Endothelial cell of umbilical vein (primary cell): ENCODE measurements at regions not wholly inside any gene's neighbourhood (a gene's known extent, or its start where the extent isn't known, plus 50 kb on each side); places are given as distances from the start of the nearest gene placed in this dataset.

Experiments
- BruUV-seq: library from RNA; stranded (reverse); fragments of 400-500 nt; replicated peaks from 2 replicates; lab custom pipeline; 2021; lab: Mats Ljungman, UMichigan
- CTCF ChIA-PET: fragments of 300-600, 350-600 bp; sonication (Branson Sonifier 250); formaldehyde crosslinking; loops from one replicate; lab custom pipeline; 2021; ENCODE audit warnings: antibody characterized with exemption, inconsistent platforms; lab: Charles Lee
- POLR2A ChIA-PET: fragments of 300-600, 350-600 bp; sonication (Branson Sonifier 250); formaldehyde crosslinking; loops from one replicate; lab custom pipeline; 2021; ENCODE audit warnings: antibody characterized with exemption, inconsistent platforms; lab: Charles Lee
- DNase-seq: peaks from one replicate; pipeline ENCODE4 v3.0.0-alpha.2; 2011; ENCODE audit warnings: low read depth, low spot score
- FAIRE-seq: peaks from 2 replicates; lab custom pipeline; 2011; peaks lifted over from hg19 to GRCh38; lab: Jason Lieb, UNC
- H2AFZ ChIP-seq: 2 replicates; pipeline ENCODE4 v1.6.0; 2012; ENCODE audit warnings: low read depth, low read length, control low read depth, inconsistent platforms
- H3K27ac ChIP-seq: 2 replicates; pipeline ENCODE4 v1.5.1; 2011; ENCODE audit warnings: low read depth, mild to moderate bottlenecking, control low read depth, low read length, moderate library complexity; ENCODE audit not compliant: insufficient read depth
- H3K27me3 ChIP-seq, 2 experiments: 2 replicates each; pipeline versions ENCODE4 v1.6.0 to v1.6.1; 2011; ENCODE audit warnings: low read length in 2 of 2, mixed read lengths in 1 of 2; ENCODE audit not compliant: control insufficient read depth in 2 of 2, insufficient read depth in 2 of 2
- H3K36me3 ChIP-seq, 2 experiments: 2 replicates in 1 of 2; 3 replicates in 1 of 2; pipeline ENCODE4 v1.5.1; 2011; ENCODE audit warnings: low read length in 2 of 2, mild to moderate bottlenecking in 1 of 2, moderate library complexity in 1 of 2; ENCODE audit not compliant: control insufficient read depth in 2 of 2, insufficient read depth in 2 of 2; ENCODE audit errors: extremely low read depth in 1 of 2
- H3K4me1 ChIP-seq: 3 replicates; pipeline ENCODE4 v1.5.1; 2011; ENCODE audit warnings: mild to moderate bottlenecking, low read length; ENCODE audit not compliant: control insufficient read depth, insufficient read depth; ENCODE audit errors: extremely low read depth
- H3K4me2 ChIP-seq: 2 replicates; pipeline ENCODE4 v1.6.1; 2011; ENCODE audit warnings: low read length, control low read depth, mixed read lengths; ENCODE audit not compliant: insufficient read depth
- H3K4me3 ChIP-seq, 3 experiments: fragments of 200-600 bp in 1 of 3; sonication (generic), shearing (Covaris generic) in 1 of 3; replicated peaks in 1 of 3; 2 replicates each; pipeline ENCODE4 v1.5.1; 2011 to 2016; ENCODE audit warnings: control low read depth in 3 of 3, low read length in 3 of 3, mild to moderate bottlenecking in 2 of 3, inconsistent platforms in 1 of 3, low read depth in 1 of 3, moderate library complexity in 1 of 3; ENCODE audit not compliant: insufficient read depth in 1 of 3
- H3K79me2 ChIP-seq: 2 replicates; pipeline ENCODE4 v1.6.0; 2012; ENCODE audit warnings: low read length, inconsistent platforms; ENCODE audit not compliant: control insufficient read depth, insufficient read depth
- H3K9ac ChIP-seq: replicated peaks from 2 replicates; pipeline ENCODE3; 2011; ENCODE audit warnings: low read length, control low read depth; ENCODE audit not compliant: insufficient read depth; ENCODE audit errors: extremely low read depth
- H3K9me1 ChIP-seq: replicated peaks from 3 replicates; pipeline ENCODE4 v1.6.0; 2011; ENCODE audit warnings: mild to moderate bottlenecking, low read length; ENCODE audit not compliant: control insufficient read depth, insufficient read depth; ENCODE audit errors: extremely low read depth
- H3K9me3 ChIP-seq: replicated peaks from 2 replicates; pipeline ENCODE4 v1.5.1; 2012; ENCODE audit warnings: low read length, inconsistent platforms; ENCODE audit not compliant: control insufficient read depth, insufficient read depth
- H4K20me1 ChIP-seq: replicated peaks from 2 replicates; pipeline ENCODE3; 2011; ENCODE audit warnings: mild to moderate bottlenecking, low read length; ENCODE audit not compliant: control insufficient read depth, insufficient read depth; ENCODE audit errors: extremely low read depth
- CTCF ChIP-seq, 2 donors: IDR thresholded peaks; 1 replicate in 1 of 2; 2 replicates in 1 of 2; pipeline ENCODE4 v1.5.1; 2011; ENCODE audit warnings: low read length in 2 of 2, mild to moderate bottlenecking in 2 of 2, moderate library complexity in 2 of 2, control low read depth in 1 of 2, inconsistent platforms in 1 of 2, low read depth in 1 of 2; ENCODE audit not compliant: insufficient read depth in 1 of 2; ENCODE audit errors: extremely low read depth in 1 of 2
- EZH2 ChIP-seq: IDR thresholded peaks from 2 replicates; pipeline ENCODE4 v1.6.1; 2012; ENCODE audit warnings: borderline replicate concordance, low read depth, mild to moderate bottlenecking, moderate library complexity, low read length, inconsistent platforms; ENCODE audit not compliant: severe bottlenecking
- FOS ChIP-seq: IDR thresholded peaks from 2 replicates; pipeline ENCODE4 v1.6.1; 2011; ENCODE audit warnings: mild to moderate bottlenecking, low read length, moderate library complexity, borderline replicate concordance; ENCODE audit not compliant: insufficient read depth
- GATA2 ChIP-seq: IDR thresholded peaks from 2 replicates; pipeline ENCODE4 v1.7.0; 2011; ENCODE audit warnings: low read depth, mild to moderate bottlenecking, moderate library complexity, mixed read lengths, low read length; ENCODE audit not compliant: insufficient read length, insufficient read depth
- JUN ChIP-seq: IDR thresholded peaks from 2 replicates; pipeline ENCODE4 v1.6.1; 2011; ENCODE audit warnings: borderline replicate concordance, low read depth; ENCODE audit not compliant: insufficient read length, insufficient read depth
- MAX ChIP-seq: IDR thresholded peaks from 2 replicates; pipeline ENCODE4 v1.6.1; 2011; ENCODE audit not compliant: insufficient read depth, insufficient read length
- MYC ChIP-seq: IDR thresholded peaks from one replicate; pipeline ENCODE4 v1.6.1; 2011; ENCODE audit warnings: mild to moderate bottlenecking, low read depth, low read length
- POLR2A ChIP-seq: IDR thresholded peaks from 2 replicates; pipeline ENCODE4 v1.6.1; 2012; ENCODE audit warnings: low read depth, mild to moderate bottlenecking, control low read depth, low read length
- POLR2AphosphoS5 ChIP-seq: IDR thresholded peaks from 2 replicates; pipeline ENCODE4 v1.6.1; 2012; ENCODE audit warnings: low read depth, mild to moderate bottlenecking, control low read depth, low read length, moderate library complexity; ENCODE audit not compliant: insufficient read depth
- dilution Hi-C: fragments of 300-500 bp; cut with MboI; formaldehyde crosslinking; loops from one replicate; pipeline ENCODE4 v1.15.0; 2019; ENCODE audit warnings: low sequenced_read_pairs; ENCODE audit not compliant: extremely low pct_ligation_motif_present
- intact Hi-C: fragments of 100-400 bp; cut with micrococcal nuclease; formaldehyde crosslinking; loops from one replicate; pipeline ENCODE4 v1.10.0; 2022

- CTCF ChIA-PET, result no interaction called here
- no peaks in the 10 kb centered on the region for H3K36me3 ChIP-seq
- TF ChIP-seq FOS (no peak), MYC (no peak), MAX (no peak), EZH2 (no peak)
- H3K27me3 ChIP-seq, result no peaks in the 10 kb centered on the region
- H2AFZ ChIP-seq, result no peak overlapping the region
- FAIRE-seq (no peak), DNase-seq (no peak)
- H3K4me1 ChIP-seq, result no peaks in the 10 kb centered on the region
- BruUV-seq, result no TSS peak
- peaks cover 8% of the 10 kb centered on the region for H3K9me3 ChIP-seq
- H3K4me2 ChIP-seq, result no peak overlapping the region
- intact Hi-C loops, result no loop called here
- no peaks in the 10 kb centered on the region for H3K79me2 ChIP-seq
- POLR2A ChIA-PET, result no interaction called here
- H4K20me1 ChIP-seq, result no peaks in the 10 kb centered on the region
- dilution Hi-C loops, result no loop called here
- no peak overlapping the region for H3K27ac ChIP-seq
- H3K9ac ChIP-seq, result no peak overlapping the region
- H3K9me1 ChIP-seq, result no peaks in the 10 kb centered on the region
- no peak overlapping the region for H3K4me3 ChIP-seq
Measured at GRCh38 chr2:59993726-59994125, 559.7 kb downstream of the BCL11A start.

GRCh38 chr2:59988341-59988740 lies 565.1 kb downstream of the BCL11A start:
- Histone ChIP-seq H3K4me2 (no peak overlapping the region), H4K20me1 (no peaks in the 10 kb centered on the region), H2AFZ (no peak overlapping the region), H3K9me3 (peaks cover 2% of the 10 kb centered on the region), H3K36me3 (no peaks in the 10 kb centered on the region), H3K79me2 (no peaks in the 10 kb centered on the region), H3K27me3 (no peaks in the 10 kb centered on the region), H3K27ac (no peak overlapping the region), H3K4me1 (no peaks in the 10 kb centered on the region), H3K4me3 (no peak overlapping the region), H3K9ac (no peak overlapping the region), H3K9me1 (no peaks in the 10 kb centered on the region)
- FAIRE-seq, result no peak
- dilution Hi-C loops (no loop called here), intact Hi-C loops (no loop called here)
- ChIA-PET POLR2A (interaction anchor here (0.7 kb wide), 1 partner anchor 17 kb away, joined by 4 read pairs; no protein-coding TSS in a partner anchor), CTCF (no interaction called here)
- DNase-seq, result no peak
- BruUV-seq, result no TSS peak
- TF ChIP-seq POLR2AphosphoS5 (no peak), JUN (no peak), CTCF (IDR thresholded peaks at IDR 0.05; ENCODE audit: extremely low read depth in 1 of 2, insufficient read depth in 1 of 2, low read depth in 1 of 2, low read length in 2 of 2) (no peak), MYC (no peak), MAX (no peak), FOS (no peak), POLR2A (no peak), GATA2 (no peak), EZH2 (no peak)
